Nephron progenitor cell (in vitro differentiated cells): ENCODE measurements at regions not wholly inside any gene's neighbourhood (a gene's known extent, or its start where the extent isn't known, plus 50 kb on each side); places are given as distances from the start of the nearest gene placed in this dataset.

Source experiments
- DNase-seq: peaks from one replicate; pipeline ENCODE4 v3.0.0; 2021
- H3K27ac Mint-ChIP-seq: 2 replicates; pipeline ENCODE4 v1.8.0; 2021; ENCODE audit warnings: mild to moderate bottlenecking, moderate library complexity, mixed read lengths
- H3K27me3 Mint-ChIP-seq: 2 replicates; pipeline ENCODE4 v1.8.0; 2021; ENCODE audit warnings: mild to moderate bottlenecking, low read depth, mixed read lengths; ENCODE audit not compliant: poor library complexity
- H3K36me3 Mint-ChIP-seq: 2 replicates; pipeline ENCODE4 v1.8.0; 2021; ENCODE audit warnings: low read depth, mixed read lengths
- H3K4me1 Mint-ChIP-seq: 2 replicates; pipeline ENCODE4 v1.8.0; 2021; ENCODE audit warnings: mixed read lengths
- H3K4me3 Mint-ChIP-seq: 2 replicates; pipeline ENCODE4 v1.8.0; 2021; ENCODE audit warnings: mild to moderate bottlenecking, moderate library complexity, mixed read lengths
- H3K9me3 Mint-ChIP-seq: 2 replicates; pipeline ENCODE4 v1.8.0; 2021; ENCODE audit warnings: mild to moderate bottlenecking, moderate library complexity, mixed read lengths
- CTCF ChIP-seq: fragments of 200-600 bp; sonication (generic); IDR thresholded peaks from 2 replicates; pipeline ENCODE4 v1.5.0; 2021; ENCODE audit warnings: antibody characterized with exemption

DNA sequence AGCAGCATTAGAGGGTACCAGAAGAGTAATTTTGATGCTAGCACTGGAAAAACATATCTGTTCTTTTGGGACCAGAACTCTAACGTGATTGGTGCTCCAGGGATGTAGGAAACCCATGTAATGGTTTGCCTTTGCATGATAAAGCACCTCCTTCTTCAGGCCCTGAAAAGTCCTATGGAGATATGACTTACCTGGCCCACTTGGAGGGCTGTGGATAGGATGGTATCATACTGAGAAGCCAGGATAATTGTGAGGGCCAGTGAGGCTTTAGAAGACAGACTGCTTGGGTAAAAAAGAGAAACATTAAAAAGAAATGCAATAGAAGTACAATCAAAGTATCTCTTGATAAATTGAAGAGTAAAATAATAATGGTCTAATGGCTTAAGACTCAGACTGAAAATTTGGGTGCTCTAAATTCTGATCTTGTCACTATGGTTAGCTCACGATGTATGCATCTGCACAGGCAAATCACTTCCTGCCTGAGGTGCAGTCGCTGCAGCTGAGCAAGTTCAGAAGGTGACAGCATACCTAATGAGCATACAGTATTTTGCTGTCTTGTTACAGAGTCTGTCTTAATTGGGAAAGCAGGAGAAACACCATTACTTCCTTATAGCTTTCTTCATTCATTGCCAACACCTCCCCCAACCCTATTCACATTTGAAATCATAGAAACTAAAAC, 371.5 kb downstream of the NUP35 start:
- no peak for TF ChIP-seq CTCF
- DNase-seq: no peak
- Mint-ChIP-seq H3K4me1 (peaks cover 18% of the 10 kb centered on the region), H3K4me3 (no peak overlapping the region), H3K27ac (peak overlapping the region; percentile 47), H3K27me3 (peaks cover 5% of the 10 kb centered on the region), H3K9me3 (peaks cover 5% of the 10 kb centered on the region), H3K36me3 (no peaks in the 10 kb centered on the region)

GRCh38 chr2:183497861-183498260, 373.6 kb downstream of the NUP35 start:
- Mint-ChIP-seq H3K27ac (no peak overlapping the region), H3K27me3 (peaks cover 5% of the 10 kb centered on the region)

GRCh38 chr2:183505911-183506310, 381.7 kb downstream of the NUP35 start:
- Mint-ChIP-seq H3K9me3 (peaks cover 30% of the 10 kb centered on the region), H3K4me1 (no peaks in the 10 kb centered on the region), H3K27me3 (no peaks in the 10 kb centered on the region), H3K4me3 (no peak overlapping the region), H3K36me3 (no peaks in the 10 kb centered on the region), H3K27ac (no peak overlapping the region)
- no peak for DNase-seq
- no peak for TF ChIP-seq CTCF

More at GRCh38 chr2:183497861-183498260, 373.6 kb downstream of the NUP35 start:
- Mint-ChIP-seq H3K36me3 (no peaks in the 10 kb centered on the region), H3K9me3 (peaks cover 11% of the 10 kb centered on the region), H3K4me3 (no peak overlapping the region), H3K4me1 (peaks cover 17% of the 10 kb centered on the region)
- DNase-seq: no peak
- no peak for TF ChIP-seq CTCF

GRCh38 chr2:183511154-183511553, 386.9 kb downstream of the NUP35 start:
- no peak for DNase-seq
- Mint-ChIP-seq H3K27ac (no peak overlapping the region), H3K9me3 (peaks cover 33% of the 10 kb centered on the region), H3K4me3 (no peak overlapping the region), H3K4me1 (no peaks in the 10 kb centered on the region), H3K27me3 (no peaks in the 10 kb centered on the region), H3K36me3 (no peaks in the 10 kb centered on the region)
- TF ChIP-seq CTCF: no peak

DNA sequence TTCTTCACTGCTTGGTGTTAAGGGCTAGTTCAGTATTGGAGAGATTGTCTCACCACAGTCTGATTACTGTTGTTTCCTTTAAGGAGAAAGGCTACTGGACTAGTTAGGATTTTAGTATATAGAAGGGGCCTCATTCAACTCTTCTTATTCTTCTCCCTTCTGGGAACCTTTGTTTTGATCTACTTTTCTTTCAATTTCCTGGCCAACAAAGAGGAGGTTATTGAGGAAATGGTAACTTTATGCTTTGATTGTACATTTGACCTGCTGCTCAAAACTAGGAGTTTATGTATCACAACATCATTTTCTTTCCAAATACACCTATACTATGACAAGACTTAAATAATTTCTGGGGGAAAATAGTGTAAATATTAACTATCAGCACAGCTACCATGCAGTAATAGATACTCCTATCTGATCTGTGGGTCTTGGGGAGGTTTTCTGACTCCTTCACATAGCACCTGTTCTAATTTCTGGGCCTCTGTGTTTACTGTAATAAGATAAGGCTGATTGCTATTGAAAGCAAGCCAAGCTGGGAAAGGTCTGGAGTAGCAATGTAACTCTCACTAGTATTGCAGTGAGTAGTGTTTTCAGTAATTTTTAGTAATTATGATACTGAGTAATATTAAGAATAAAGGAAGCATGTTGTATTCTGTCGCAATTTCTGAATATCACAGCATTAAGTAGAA, 395.3 kb downstream of the NUP35 start:
- no peak for TF ChIP-seq CTCF
- no peak overlapping the region for H3K27ac Mint-ChIP-seq
- no peaks in the 10 kb centered on the region for H3K27me3 Mint-ChIP-seq
- H3K4me1 Mint-ChIP-seq: no peaks in the 10 kb centered on the region
- no peaks in the 10 kb centered on the region for H3K9me3 Mint-ChIP-seq
- no peaks in the 10 kb centered on the region for H3K36me3 Mint-ChIP-seq
- no peak overlapping the region for H3K4me3 Mint-ChIP-seq
- DNase-seq: no peak

- no peak overlapping the region for H3K27ac Mint-ChIP-seq
- DNase-seq: no peak
Measured at GRCh38 chr2:183521911-183522310, 397.7 kb downstream of the NUP35 start.

More at GRCh38 chr2:183521911-183522310, 397.7 kb downstream of the NUP35 start:
- H3K4me3 Mint-ChIP-seq: no peak overlapping the region
- H3K9me3 Mint-ChIP-seq: no peaks in the 10 kb centered on the region
- no peaks in the 10 kb centered on the region for H3K4me1 Mint-ChIP-seq
- no peaks in the 10 kb centered on the region for H3K36me3 Mint-ChIP-seq
- no peaks in the 10 kb centered on the region for H3K27me3 Mint-ChIP-seq
- TF ChIP-seq CTCF: no peak
